ENCODE measurements at regions not wholly inside any gene's neighbourhood (a gene's known extent, or its start where the extent isn't known, plus 50 kb on each side); places are given as distances from the start of the nearest gene placed in this dataset.
"Not testable (repeated sequence)": the region's sequence is repeated elsewhere in the genome, so short reads cannot be mapped to it uniquely, and the experiment has no call there.

DNA sequence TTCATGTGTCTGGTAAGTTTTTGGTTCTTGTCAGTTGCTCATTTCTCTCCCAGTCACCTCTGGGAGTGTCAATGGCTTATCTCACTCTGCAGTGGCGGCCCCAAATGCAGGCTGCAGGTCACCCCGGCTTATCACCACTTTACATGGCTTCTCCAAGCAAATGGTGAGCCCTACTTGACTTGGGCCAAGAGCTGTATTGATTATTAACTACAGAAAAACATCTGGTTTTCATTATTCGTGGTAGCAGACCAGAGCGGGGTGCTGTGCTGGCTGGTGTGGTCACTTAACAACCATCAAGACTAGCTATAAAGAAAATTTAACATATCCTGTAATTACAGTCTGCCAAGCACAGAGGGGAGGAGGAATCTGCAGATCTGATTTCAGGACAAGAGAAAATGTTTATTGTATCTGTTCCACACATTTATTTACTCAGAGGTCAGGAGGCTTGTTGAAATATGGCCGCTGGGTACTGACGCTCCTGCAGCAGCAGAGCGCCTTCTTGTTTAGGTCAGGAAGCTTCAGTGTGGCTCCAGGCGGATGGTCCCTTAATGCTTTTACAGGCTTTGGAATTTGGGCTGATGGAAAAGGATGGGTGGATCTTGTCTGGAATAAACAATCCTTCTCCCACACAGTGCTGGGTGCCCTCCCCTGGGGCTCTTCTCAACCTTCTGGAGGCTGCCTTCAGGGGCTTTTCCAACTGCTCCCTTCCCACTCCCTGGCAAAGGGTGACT is 87.8 kb downstream of the HLX start:
- TF ChIP-seq, protein P1, sequence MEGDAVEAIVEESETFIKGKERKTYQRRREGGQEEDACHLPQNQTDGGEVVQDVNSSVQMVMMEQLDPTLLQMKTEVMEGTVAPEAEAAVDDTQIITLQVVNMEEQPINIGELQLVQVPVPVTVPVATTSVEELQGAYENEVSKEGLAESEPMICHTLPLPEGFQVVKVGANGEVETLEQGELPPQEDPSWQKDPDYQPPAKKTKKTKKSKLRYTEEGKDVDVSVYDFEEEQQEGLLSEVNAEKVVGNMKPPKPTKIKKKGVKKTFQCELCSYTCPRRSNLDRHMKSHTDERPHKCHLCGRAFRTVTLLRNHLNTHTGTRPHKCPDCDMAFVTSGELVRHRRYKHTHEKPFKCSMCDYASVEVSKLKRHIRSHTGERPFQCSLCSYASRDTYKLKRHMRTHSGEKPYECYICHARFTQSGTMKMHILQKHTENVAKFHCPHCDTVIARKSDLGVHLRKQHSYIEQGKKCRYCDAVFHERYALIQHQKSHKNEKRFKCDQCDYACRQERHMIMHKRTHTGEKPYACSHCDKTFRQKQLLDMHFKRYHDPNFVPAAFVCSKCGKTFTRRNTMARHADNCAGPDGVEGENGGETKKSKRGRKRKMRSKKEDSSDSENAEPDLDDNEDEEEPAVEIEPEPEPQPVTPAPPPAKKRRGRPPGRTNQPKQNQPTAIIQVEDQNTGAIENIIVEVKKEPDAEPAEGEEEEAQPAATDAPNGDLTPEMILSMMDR (IDR thresholded peaks at IDR 0.05; ENCODE audit: low read length): no peak
- no peak for TF ChIP-seq EZH2 (IDR thresholded peaks at IDR 0.05; ENCODE audit: borderline replicate concordance, low read length)
- Histone ChIP-seq H2AFZ (ENCODE audit: low read length) (no peak overlapping the region), H3K9me3 (ENCODE audit: low read length) (no peaks in the 10 kb centered on the region), H3K9me2 (ENCODE audit: low read depth, low read length) (no peaks in the 10 kb centered on the region), H3K9ac (ENCODE audit: low read length) (no peak overlapping the region), H3K27ac (ENCODE audit: low read depth, low read length, poor library complexity, severe bottlenecking) (no peak overlapping the region), H3K36me3 (ENCODE audit: insufficient read depth, low read length) (no peaks in the 10 kb centered on the region), H3K27me3 (ENCODE audit: insufficient read depth, low read length) (no peaks in the 10 kb centered on the region), H3K4me2 (ENCODE audit: low read length) (no peak overlapping the region), H3K4me3 (ENCODE audit: low read depth, low read length, poor library complexity, severe bottlenecking) (no peak overlapping the region), H3F3A (ENCODE audit: insufficient read depth, low read length) (no peaks in the 10 kb centered on the region), H3K79me2 (ENCODE audit: insufficient read depth, low read length) (no peaks in the 10 kb centered on the region), H4K20me1 (ENCODE audit: insufficient read depth, low read length) (no peaks in the 10 kb centered on the region), H3K4me1 (ENCODE audit: insufficient read depth, low read length, severe bottlenecking) (no peaks in the 10 kb centered on the region)

DNA sequence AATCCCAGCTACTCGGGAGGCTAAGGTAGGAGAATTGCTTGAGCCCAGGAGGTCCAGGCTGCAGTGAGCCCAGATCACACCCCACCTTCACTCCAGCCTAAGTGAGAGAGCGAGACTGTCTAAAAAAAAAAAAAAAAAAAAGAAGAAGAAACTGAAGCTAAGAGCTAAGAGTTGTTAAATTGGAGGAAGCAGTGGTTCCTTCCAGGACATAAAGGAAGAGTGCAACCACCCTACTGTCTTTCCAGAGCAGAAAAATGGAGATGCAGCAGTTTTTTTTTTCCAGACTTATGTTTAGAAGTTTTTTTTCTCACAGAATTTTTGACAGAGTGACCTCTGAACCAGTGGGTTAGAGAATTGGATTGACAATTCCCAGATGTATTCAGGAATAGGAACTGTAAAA is 88.7 kb downstream of the HLX start:
- Histone ChIP-seq H3K4me2 (ENCODE audit: low read length) (no peak overlapping the region), H3K9ac (ENCODE audit: low read length) (no peak overlapping the region), H3K9me2 (ENCODE audit: low read depth, low read length) (no peaks in the 10 kb centered on the region), H3K4me1 (ENCODE audit: insufficient read depth, low read length, severe bottlenecking) (no peaks in the 10 kb centered on the region), H3K27me3 (ENCODE audit: insufficient read depth, low read length) (no peaks in the 10 kb centered on the region), H3K9me3 (ENCODE audit: low read length) (no peaks in the 10 kb centered on the region), H3K4me3 (ENCODE audit: low read depth, low read length, poor library complexity, severe bottlenecking) (no peak overlapping the region), H2AFZ (ENCODE audit: low read length) (no peak overlapping the region), H4K20me1 (ENCODE audit: insufficient read depth, low read length) (no peaks in the 10 kb centered on the region), H3K36me3 (ENCODE audit: insufficient read depth, low read length) (no peaks in the 10 kb centered on the region), H3K27ac (ENCODE audit: low read depth, low read length, poor library complexity, severe bottlenecking) (no peak overlapping the region), H3K79me2 (ENCODE audit: insufficient read depth, low read length) (no peaks in the 10 kb centered on the region), H3F3A (ENCODE audit: insufficient read depth, low read length) (no peaks in the 10 kb centered on the region)
- no peak for TF ChIP-seq EZH2 (IDR thresholded peaks at IDR 0.05; ENCODE audit: borderline replicate concordance, low read length)
- TF ChIP-seq, protein P1 (IDR thresholded peaks at IDR 0.05; ENCODE audit: low read length): no peak

DNA sequence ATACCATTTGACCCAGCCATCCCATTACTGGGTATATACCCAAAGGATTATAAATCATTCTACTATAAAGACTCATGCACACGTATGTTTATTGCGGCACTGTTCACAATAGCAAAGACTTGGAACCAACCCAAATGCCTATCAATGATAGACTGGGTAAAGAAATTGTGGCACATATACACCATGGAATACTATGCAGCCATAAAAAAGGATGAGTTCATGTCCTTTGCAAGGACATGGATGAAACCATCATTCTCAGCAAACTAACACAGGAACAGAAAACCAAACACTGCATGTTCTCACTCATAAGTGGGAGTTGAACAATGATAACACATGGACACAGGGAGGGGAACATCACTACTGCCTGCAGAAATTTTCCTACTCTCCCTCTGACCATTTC is 90.0 kb downstream of the HLX start:
- H2AFZ ChIP-seq (ENCODE audit: low read length); H3K9ac ChIP-seq (ENCODE audit: low read length); H3K79me2 ChIP-seq (ENCODE audit: insufficient read depth, low read length); H4K20me1 ChIP-seq (ENCODE audit: insufficient read depth, low read length); H3K27me3 ChIP-seq (ENCODE audit: insufficient read depth, low read length); H3K9me3 ChIP-seq (ENCODE audit: low read length); H3F3A ChIP-seq (ENCODE audit: insufficient read depth, low read length); H3K4me3 ChIP-seq (ENCODE audit: low read depth, low read length, poor library complexity, severe bottlenecking); H3K36me3 ChIP-seq (ENCODE audit: insufficient read depth, low read length); H3K4me2 ChIP-seq (ENCODE audit: low read length); H3K4me1 ChIP-seq (ENCODE audit: insufficient read depth, low read length, severe bottlenecking); H3K27ac ChIP-seq (ENCODE audit: low read depth, low read length, poor library complexity, severe bottlenecking); H3K9me2 ChIP-seq (ENCODE audit: low read depth, low read length): not testable (repeated sequence)

DNA sequence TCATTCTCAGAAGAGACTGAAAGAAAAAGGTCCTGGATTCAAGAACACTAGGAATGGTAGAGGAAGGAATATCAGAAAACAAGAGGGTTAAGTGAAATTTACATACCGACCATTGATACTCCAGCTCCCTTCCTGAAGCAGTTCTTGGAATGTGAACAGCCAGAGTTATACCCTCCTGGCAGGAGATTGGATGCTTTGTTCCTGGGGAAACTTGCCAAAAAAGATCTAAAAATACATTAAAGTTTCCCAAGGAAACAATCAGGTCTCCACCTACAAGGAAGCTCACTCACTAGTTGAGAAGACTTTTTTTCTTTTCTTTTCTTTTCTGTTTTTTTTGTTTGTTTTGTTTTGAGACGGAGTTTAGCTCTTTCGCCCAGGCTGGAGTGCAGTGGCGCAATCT is 91.1 kb downstream of the HLX start:
- no peak overlapping the region for H3K27ac ChIP-seq (ENCODE audit: low read depth, low read length, poor library complexity, severe bottlenecking)
- H3K4me1 ChIP-seq (ENCODE audit: insufficient read depth, low read length, severe bottlenecking): no peaks in the 10 kb centered on the region
- no peak overlapping the region for H3K9ac ChIP-seq (ENCODE audit: low read length)
- H3K9me3 ChIP-seq (ENCODE audit: low read length): no peaks in the 10 kb centered on the region
- no peak for TF ChIP-seq EZH2 (IDR thresholded peaks at IDR 0.05; ENCODE audit: borderline replicate concordance, low read length)
- TF ChIP-seq, protein P1 (IDR thresholded peaks at IDR 0.05; ENCODE audit: low read length): no peak
- no peaks in the 10 kb centered on the region for H4K20me1 ChIP-seq (ENCODE audit: insufficient read depth, low read length)
- no peaks in the 10 kb centered on the region for H3F3A ChIP-seq (ENCODE audit: insufficient read depth, low read length)
- H3K4me3 ChIP-seq (ENCODE audit: low read depth, low read length, poor library complexity, severe bottlenecking): no peak overlapping the region
- no peaks in the 10 kb centered on the region for H3K79me2 ChIP-seq (ENCODE audit: insufficient read depth, low read length)
- no peaks in the 10 kb centered on the region for H3K27me3 ChIP-seq (ENCODE audit: insufficient read depth, low read length)
- no peak overlapping the region for H2AFZ ChIP-seq (ENCODE audit: low read length)
- H3K36me3 ChIP-seq (ENCODE audit: insufficient read depth, low read length): no peaks in the 10 kb centered on the region
- no peak overlapping the region for H3K4me2 ChIP-seq (ENCODE audit: low read length)
- H3K9me2 ChIP-seq (ENCODE audit: low read depth, low read length): no peaks in the 10 kb centered on the region
